ENCODE measurements at regions not wholly inside any gene's neighbourhood (a gene's known extent, or its start where the extent isn't known, plus 50 kb on each side); places are given as distances from the start of the nearest gene placed in this dataset.

- no peaks in the 10 kb centered on the region for H3K27me3 Mint-ChIP-seq (ENCODE audit: low read depth)
- DNase-seq (ENCODE audit: low spot score) = no peak
- no peak for TF ChIP-seq CTCF (IDR thresholded peaks at IDR 0.05)
Measured at GRCh38 chr12:88291498-88292131, 149.5 kb downstream of the TMTC3 start.

GRCh38 chr12:88298014-88298682 lies 156.0 kb downstream of the TMTC3 start:
- H3K9me3 Mint-ChIP-seq (ENCODE audit: low read depth) = peaks cover 25% of the 10 kb centered on the region
- no peaks in the 10 kb centered on the region for H3K27me3 Mint-ChIP-seq (ENCODE audit: low read depth)
- H3K4me3 Mint-ChIP-seq (ENCODE audit: unreplicated experiment) = no peak overlapping the region
- no peak for DNase-seq (ENCODE audit: low spot score)
- H3K36me3 Mint-ChIP-seq (ENCODE audit: low read depth) = peaks cover 6% of the 10 kb centered on the region
- H3K27ac Mint-ChIP-seq (ENCODE audit: unreplicated experiment) = peak overlapping the region; percentile 87
- peaks cover 31% of the 10 kb centered on the region for H3K4me1 Mint-ChIP-seq (ENCODE audit: low read depth)
- no peak for TF ChIP-seq CTCF (IDR thresholded peaks at IDR 0.05)

More at GRCh38 chr12:88291498-88292131, 149.5 kb downstream of the TMTC3 start:
- H3K36me3 Mint-ChIP-seq (ENCODE audit: low read depth) = peaks cover 4% of the 10 kb centered on the region
- peak overlapping the region; percentile 22 for H3K27ac Mint-ChIP-seq (ENCODE audit: unreplicated experiment)
- peaks cover 13% of the 10 kb centered on the region for H3K4me1 Mint-ChIP-seq (ENCODE audit: low read depth)
- H3K9me3 Mint-ChIP-seq (ENCODE audit: low read depth) = peaks cover 19% of the 10 kb centered on the region
- H3K4me3 Mint-ChIP-seq (ENCODE audit: unreplicated experiment) = no peak overlapping the region

- peak overlapping the region; percentile 87 for H3K27ac Mint-ChIP-seq (ENCODE audit: unreplicated experiment)
- peaks cover 6% of the 10 kb centered on the region for H3K36me3 Mint-ChIP-seq (ENCODE audit: low read depth)
- H3K27me3 Mint-ChIP-seq (ENCODE audit: low read depth) = no peaks in the 10 kb centered on the region
- H3K9me3 Mint-ChIP-seq (ENCODE audit: low read depth) = peaks cover 22% of the 10 kb centered on the region
- H3K4me1 Mint-ChIP-seq (ENCODE audit: low read depth) = peaks cover 31% of the 10 kb centered on the region
- no peak for TF ChIP-seq CTCF (IDR thresholded peaks at IDR 0.05)
- no peak for DNase-seq (ENCODE audit: low spot score)
- no peak overlapping the region for H3K4me3 Mint-ChIP-seq (ENCODE audit: unreplicated experiment)
Measured at GRCh38 chr12:88298761-88299242, 156.7 kb downstream of the TMTC3 start.

GRCh38 chr12:88299567-88300101 lies 157.5 kb downstream of the TMTC3 start:
- Mint-ChIP-seq H3K27me3 (ENCODE audit: low read depth) (no peaks in the 10 kb centered on the region), H3K27ac (ENCODE audit: unreplicated experiment) (peak overlapping the region; percentile 87), H3K4me1 (ENCODE audit: low read depth) (peaks cover 31% of the 10 kb centered on the region), H3K36me3 (ENCODE audit: low read depth) (peaks cover 3% of the 10 kb centered on the region), H3K4me3 (ENCODE audit: unreplicated experiment) (no peak overlapping the region), H3K9me3 (ENCODE audit: low read depth) (peaks cover 14% of the 10 kb centered on the region)
- TF ChIP-seq CTCF (IDR thresholded peaks at IDR 0.05) = peak; percentile 19
- no peak for DNase-seq (ENCODE audit: low spot score)

GRCh38 chr12:88300931-88301330 lies 158.8 kb downstream of the TMTC3 start:
- TF ChIP-seq CTCF (IDR thresholded peaks at IDR 0.05) = no peak
- H3K4me3 Mint-ChIP-seq (ENCODE audit: unreplicated experiment) = no peak overlapping the region
- H3K4me1 Mint-ChIP-seq (ENCODE audit: low read depth) = peaks cover 39% of the 10 kb centered on the region
- H3K9me3 Mint-ChIP-seq (ENCODE audit: low read depth) = peaks cover 6% of the 10 kb centered on the region
- peaks cover 1% of the 10 kb centered on the region for H3K36me3 Mint-ChIP-seq (ENCODE audit: low read depth)
- peak overlapping the region; percentile 87 for H3K27ac Mint-ChIP-seq (ENCODE audit: unreplicated experiment)
- no peaks in the 10 kb centered on the region for H3K27me3 Mint-ChIP-seq (ENCODE audit: low read depth)
- DNase-seq (ENCODE audit: low spot score) = no peak
